H1 (cell line): ENCODE measurements at regions not wholly inside any gene's neighbourhood (a gene's known extent, or its start where the extent isn't known, plus 50 kb on each side); places are given as distances from the start of the nearest gene placed in this dataset.

ENCODE experiments used
- CTCF ChIA-PET: fragments of 300-600 bp; sonication (Branson Sonifier 250); formaldehyde crosslinking; loops from one replicate; lab custom pipeline; 2021; ENCODE audit not compliant: partially characterized antibody; lab: Charles Lee
- POLR2A ChIA-PET: fragments of 300-600 bp; sonication (Branson Sonifier 250); formaldehyde crosslinking; loops from one replicate; lab custom pipeline; 2021; ENCODE audit warnings: inconsistent platforms; ENCODE audit not compliant: partially characterized antibody; lab: Charles Lee
- DNase-seq, 2 experiments: peaks; one replicate each; pipeline versions ENCODE4 v3.0.0 to v3.0.0-alpha.2; 2010 to 2022; ENCODE audit warnings: low spot score in 2 of 2, low read depth in 1 of 2, mixed read lengths in 1 of 2
- FAIRE-seq: peaks from 2 replicates; lab custom pipeline; 2011; peaks lifted over from hg19 to GRCh38; lab: Jason Lieb, UNC
- H2AFZ ChIP-seq: 2 replicates; pipeline ENCODE4 v1.8.1; 2012; ENCODE audit warnings: low read length, inconsistent platforms
- H2AK5ac ChIP-seq: 2 replicates; pipeline ENCODE4 v1.6.1; 2013; ENCODE audit warnings: low read depth, low read length
- H2BK120ac ChIP-seq: replicated peaks from 2 replicates; pipeline ENCODE3; 2013; ENCODE audit warnings: low read depth, low read length, inconsistent platforms
- H2BK12ac ChIP-seq: 2 replicates; pipeline ENCODE4 v1.6.1; 2013; ENCODE audit warnings: low read depth, low read length
- H2BK15ac ChIP-seq: 2 replicates; pipeline ENCODE4 v1.6.1; 2013; ENCODE audit warnings: low read length
- H2BK20ac ChIP-seq: 2 replicates; pipeline ENCODE4 v1.6.1; 2013; ENCODE audit warnings: low read length
- H2BK5ac ChIP-seq: 2 replicates; pipeline ENCODE4 v1.6.1; 2013; ENCODE audit warnings: low read depth, low read length
- H3K14ac ChIP-seq: 2 replicates; pipeline ENCODE4 v1.6.1; 2013; ENCODE audit warnings: inconsistent platforms; ENCODE audit not compliant: insufficient read length
- H3K18ac ChIP-seq: 2 replicates; pipeline ENCODE4 v1.6.1; 2013; ENCODE audit warnings: low read length; ENCODE audit errors: extremely low read depth
- H3K23ac ChIP-seq: 2 replicates; pipeline ENCODE4 v1.6.1; 2013; ENCODE audit warnings: inconsistent platforms; ENCODE audit not compliant: insufficient read length
- H3K23me2 ChIP-seq: 2 replicates; pipeline ENCODE4 v1.6.1; 2013; ENCODE audit warnings: low read depth, low read length
- H3K27ac ChIP-seq: 2 replicates; pipeline ENCODE4 v1.6.1; 2011; ENCODE audit warnings: low read depth, low read length, inconsistent platforms
- H3K27me3 ChIP-seq, 4 experiments: replicated peaks in 1 of 4; 1 replicate in 1 of 4; 2 replicates in 3 of 4; pipeline versions ENCODE4 v1.6.1 to v1.8.1; 2011 to 2013; ENCODE audit warnings: low read length in 3 of 4, mild to moderate bottlenecking in 3 of 4, inconsistent platforms in 2 of 4, mixed read lengths in 2 of 4, moderate library complexity in 1 of 4; ENCODE audit not compliant: control insufficient read depth in 3 of 4, insufficient read depth in 3 of 4; ENCODE audit errors: extremely low read depth in 1 of 4
- H3K36me3 ChIP-seq, 4 experiments: 2 replicates each; pipeline versions ENCODE4 v1.6.1 to v1.8.1; 2011 to 2013; ENCODE audit warnings: mild to moderate bottlenecking in 4 of 4, low read length in 3 of 4, moderate library complexity in 2 of 4, control low read depth in 1 of 4, inconsistent platforms in 1 of 4; ENCODE audit not compliant: insufficient read depth in 4 of 4, control insufficient read depth in 2 of 4
- H3K4ac ChIP-seq: replicated peaks from 2 replicates; pipeline ENCODE3; 2013; ENCODE audit warnings: low read length, low read depth, mixed read lengths, inconsistent platforms; ENCODE audit not compliant: insufficient read length
- H3K4me1 ChIP-seq, 4 experiments: replicated peaks in 1 of 4; 1 replicate in 1 of 4; 2 replicates in 3 of 4; pipeline versions ENCODE4 v1.6.1 to v1.8.1; 2011 to 2013; ENCODE audit warnings: low read length in 3 of 4, inconsistent platforms in 2 of 4, mixed read lengths in 1 of 4; ENCODE audit not compliant: insufficient read depth in 4 of 4, control insufficient read depth in 3 of 4
- H3K4me2 ChIP-seq, 2 experiments: 2 replicates each; pipeline versions ENCODE4 v1.6.1 to v1.8.1; 2011 to 2013; ENCODE audit warnings: low read depth in 2 of 2, low read length in 2 of 2, control low read depth in 1 of 2, inconsistent platforms in 1 of 2, mild to moderate bottlenecking in 1 of 2; ENCODE audit not compliant: insufficient read depth in 1 of 2
- H3K4me3 ChIP-seq, 4 experiments: fragments of 200-600, 300-600 bp in 1 of 4; sonication (generic), shearing (Covaris generic), sonication (Bioruptor Twin) in 1 of 4; 2 replicates each; pipeline versions ENCODE4 v1.5.1 to v1.8.1; 2011 to 2016; ENCODE audit warnings: low read length in 4 of 4, low read depth in 3 of 4, control low read depth in 2 of 4, inconsistent platforms in 2 of 4, mild to moderate bottlenecking in 2 of 4, mixed read lengths in 1 of 4, moderate library complexity in 1 of 4; ENCODE audit not compliant: insufficient read depth in 2 of 4; ENCODE audit errors: extremely low read depth in 1 of 4
- H3K56ac ChIP-seq: replicated peaks from 2 replicates; pipeline ENCODE3; 2013; ENCODE audit warnings: low read depth, mild to moderate bottlenecking, mixed read lengths, low read length, inconsistent platforms; ENCODE audit not compliant: insufficient read length
- H3K79me1 ChIP-seq: 2 replicates; pipeline ENCODE4 v1.6.1; 2013; ENCODE audit warnings: low read depth, low read length, control low read depth
- H3K79me2 ChIP-seq, 2 experiments: 2 replicates each; pipeline versions ENCODE4 v1.6.1 to v1.8.1; 2012 to 2013; ENCODE audit warnings: low read length in 2 of 2, mild to moderate bottlenecking in 2 of 2, inconsistent platforms in 1 of 2; ENCODE audit not compliant: insufficient read depth in 2 of 2, control insufficient read depth in 1 of 2
- H3K9ac ChIP-seq, 4 experiments: replicated peaks in 1 of 4; 1 replicate in 1 of 4; 2 replicates in 3 of 4; pipeline versions ENCODE4 v1.6.1 to v1.8.1; 2011 to 2013; ENCODE audit warnings: low read depth in 3 of 4, low read length in 3 of 4, control low read depth in 2 of 4, mild to moderate bottlenecking in 2 of 4, moderate library complexity in 2 of 4, inconsistent platforms in 1 of 4; ENCODE audit errors: extremely low read depth in 1 of 4
- H3K9me3 ChIP-seq, 2 experiments: 2 replicates each; pipeline versions ENCODE4 v1.6.1 to v1.8.1; 2012 to 2013; ENCODE audit warnings: mild to moderate bottlenecking in 2 of 2, moderate library complexity in 2 of 2, control low read depth in 1 of 2, inconsistent platforms in 1 of 2, low read depth in 1 of 2, low read length in 1 of 2, mixed read lengths in 1 of 2; ENCODE audit not compliant: insufficient read depth in 2 of 2
- H4K20me1 ChIP-seq, 2 experiments: replicated peaks in 1 of 2; 2 replicates each; pipeline versions ENCODE3 to v1.8.1; 2011 to 2013; ENCODE audit warnings: inconsistent platforms in 2 of 2, low read length in 2 of 2, mild to moderate bottlenecking in 1 of 2; ENCODE audit not compliant: insufficient read depth in 2 of 2, control insufficient read depth in 1 of 2
- H4K5ac ChIP-seq: 2 replicates; pipeline ENCODE4 v1.6.1; 2013; ENCODE audit warnings: low read length, low read depth, mixed read lengths, inconsistent platforms; ENCODE audit not compliant: insufficient read length
- H4K8ac ChIP-seq: 2 replicates; pipeline ENCODE4 v1.8.0; 2013; ENCODE audit warnings: mild to moderate bottlenecking, moderate library complexity, low read length, inconsistent platforms; ENCODE audit not compliant: insufficient read depth; ENCODE audit errors: extremely low read depth
- H4K91ac ChIP-seq: replicated peaks from 2 replicates; pipeline ENCODE3; 2013; ENCODE audit warnings: low read length, mixed read lengths, inconsistent platforms; ENCODE audit not compliant: insufficient read length
- ASH2L ChIP-seq: fragments of 200-600, 300-600 bp; sonication (generic); IDR thresholded peaks from one replicate; pipeline ENCODE4 v1.7.1; 2017; ENCODE audit warnings: low read length
- CTCF ChIP-seq, 3 experiments: IDR thresholded peaks; 1 replicate in 2 of 3; 2 replicates in 1 of 3; pipeline versions ENCODE4 v1.5.1 to v1.6.1; 2011; ENCODE audit warnings: low read length in 3 of 3, mild to moderate bottlenecking in 3 of 3, inconsistent platforms in 2 of 3, low read depth in 1 of 3, moderate library complexity in 1 of 3; ENCODE audit not compliant: insufficient read depth in 1 of 3; ENCODE audit errors: control extremely low read depth in 1 of 3
- WGBS, 2 experiments: shearing (Covaris generic) in 1 of 2; methylation state at CpG; one replicate each; pipeline versions ENCODE4 v1.1.6 to v1.1.7; 2013 to 2015; ENCODE audit warnings: low lambda C conversion rate in 2 of 2, mixed read lengths in 2 of 2, inconsistent platforms in 1 of 2, low coverage in 1 of 2, missing lambda C conversion rate in 1 of 2; ENCODE audit not compliant: insufficient replicate concordance in 2 of 2, insufficient coverage in 1 of 2, insufficient read length in 1 of 2; ENCODE audit errors: extremely low coverage in 1 of 2, missing lambda C conversion rate in 1 of 2; 5-methylcytosine and 5-hydroxymethylcytosine counted together

GRCh38 chr12:92226961-92227360 lies 81.3 kb upstream of the BTG1 start:
- no peak overlapping the region for H3K18ac ChIP-seq
- no peaks in the 10 kb centered on the region for H3K79me2 ChIP-seq
- H2AFZ ChIP-seq: no peak overlapping the region; the same call in 1 of the 2 replicates
- no peak overlapping the region for H4K8ac ChIP-seq
- H3K79me1 ChIP-seq: no peaks in the 10 kb centered on the region
- H3K4me2 ChIP-seq: no peak overlapping the region
- CTCF ChIA-PET: interaction anchor here (1.3 kb wide), 1 partner anchor 14 kb away, joined by 3 read pairs; no protein-coding TSS in a partner anchor
- no peak overlapping the region for H2BK15ac ChIP-seq
- no peak overlapping the region for H3K4me3 ChIP-seq
- H3K4ac ChIP-seq: no peak overlapping the region
- H3K56ac ChIP-seq: no peak overlapping the region
- H3K36me3 ChIP-seq: no peaks in the 10 kb centered on the region
- DNase-seq (no peak), FAIRE-seq (no peak)
- H3K23me2 ChIP-seq: no peaks in the 10 kb centered on the region
- TF ChIP-seq CTCF (IDR thresholded peaks at IDR 0.05; ENCODE audit: control extremely low read depth in 1 of 3, insufficient read depth in 1 of 3, low read depth in 1 of 3, low read length in 3 of 3) (no peak), ASH2L (no peak)
- no peak overlapping the region for H3K23ac ChIP-seq
- POLR2A ChIA-PET: no interaction called here
- H4K20me1 ChIP-seq: no peaks in the 10 kb centered on the region
- no peak overlapping the region for H3K14ac ChIP-seq
- H2BK120ac ChIP-seq: no peak overlapping the region
- H3K4me1 ChIP-seq: peaks cover 0 to 13% (median 3%) of the 10 kb centered on the region in 4 experiments; a peak in 2 of 7 replicates
- H3K27me3 ChIP-seq: no peaks in the 10 kb centered on the region
- WGBS, 2 experiments: 79% methylated on average over 3 of the region's 3 CpGs; no CpG with 5 or more reads in 1 of the 2 experiments
- no peak overlapping the region for H4K91ac ChIP-seq
- H3K9ac ChIP-seq: no peak overlapping the region
- H2BK5ac ChIP-seq: no peak overlapping the region; the same call in 1 of the 2 replicates
- H2BK12ac ChIP-seq: peak overlapping the region; percentile 53
- H2AK5ac ChIP-seq: no peak overlapping the region
- no peak overlapping the region for H4K5ac ChIP-seq
- H2BK20ac ChIP-seq: no peak overlapping the region
- no peak overlapping the region for H3K27ac ChIP-seq
- no peaks in the 10 kb centered on the region for H3K9me3 ChIP-seq
